PFSK-1 (cell line): ENCODE measurements at regions not wholly inside any gene's neighbourhood (a gene's known extent, or its start where the extent isn't known, plus 50 kb on each side); places are given as distances from the start of the nearest gene placed in this dataset.

Source experiments
- POLR2AphosphoS5 ChIP-seq: IDR thresholded peaks from 2 replicates; pipeline ENCODE4 v1.6.1; 2012; ENCODE audit warnings: low read depth, mild to moderate bottlenecking, control low read depth, low read length, moderate library complexity
- TF ChIP-seq, protein P1 (sequence below), 2 experiments: IDR thresholded peaks; 2 replicates each; pipeline versions ENCODE4 v1.6.1 to v1.8.0; 2011 to 2012; ENCODE audit warnings: low read depth in 2 of 2, low read length in 2 of 2, control low read depth in 1 of 2, inconsistent platforms in 1 of 2, mild to moderate bottlenecking in 1 of 2, moderate library complexity in 1 of 2; ENCODE audit not compliant: insufficient read depth in 1 of 2

DNA sequence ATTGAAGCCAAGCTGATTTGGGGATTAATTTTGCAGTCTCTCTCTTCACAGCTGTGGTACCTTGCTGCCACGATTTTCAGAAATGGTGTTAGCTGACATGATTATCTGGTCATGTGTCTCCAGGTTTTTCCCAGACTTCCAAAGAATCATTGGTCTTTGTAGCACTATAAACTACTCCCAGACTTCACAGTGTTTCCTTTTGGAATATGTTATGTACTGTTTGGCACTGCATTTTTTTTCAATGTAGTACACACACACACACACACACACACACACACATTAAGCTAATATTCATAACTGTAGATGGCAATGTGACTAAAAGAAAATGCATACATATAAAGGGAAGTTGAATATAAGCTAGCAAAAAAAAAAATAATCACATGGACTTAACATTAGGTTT is 856.6 kb upstream of the SPRY2 start:
- TF ChIP-seq, protein P1, sequence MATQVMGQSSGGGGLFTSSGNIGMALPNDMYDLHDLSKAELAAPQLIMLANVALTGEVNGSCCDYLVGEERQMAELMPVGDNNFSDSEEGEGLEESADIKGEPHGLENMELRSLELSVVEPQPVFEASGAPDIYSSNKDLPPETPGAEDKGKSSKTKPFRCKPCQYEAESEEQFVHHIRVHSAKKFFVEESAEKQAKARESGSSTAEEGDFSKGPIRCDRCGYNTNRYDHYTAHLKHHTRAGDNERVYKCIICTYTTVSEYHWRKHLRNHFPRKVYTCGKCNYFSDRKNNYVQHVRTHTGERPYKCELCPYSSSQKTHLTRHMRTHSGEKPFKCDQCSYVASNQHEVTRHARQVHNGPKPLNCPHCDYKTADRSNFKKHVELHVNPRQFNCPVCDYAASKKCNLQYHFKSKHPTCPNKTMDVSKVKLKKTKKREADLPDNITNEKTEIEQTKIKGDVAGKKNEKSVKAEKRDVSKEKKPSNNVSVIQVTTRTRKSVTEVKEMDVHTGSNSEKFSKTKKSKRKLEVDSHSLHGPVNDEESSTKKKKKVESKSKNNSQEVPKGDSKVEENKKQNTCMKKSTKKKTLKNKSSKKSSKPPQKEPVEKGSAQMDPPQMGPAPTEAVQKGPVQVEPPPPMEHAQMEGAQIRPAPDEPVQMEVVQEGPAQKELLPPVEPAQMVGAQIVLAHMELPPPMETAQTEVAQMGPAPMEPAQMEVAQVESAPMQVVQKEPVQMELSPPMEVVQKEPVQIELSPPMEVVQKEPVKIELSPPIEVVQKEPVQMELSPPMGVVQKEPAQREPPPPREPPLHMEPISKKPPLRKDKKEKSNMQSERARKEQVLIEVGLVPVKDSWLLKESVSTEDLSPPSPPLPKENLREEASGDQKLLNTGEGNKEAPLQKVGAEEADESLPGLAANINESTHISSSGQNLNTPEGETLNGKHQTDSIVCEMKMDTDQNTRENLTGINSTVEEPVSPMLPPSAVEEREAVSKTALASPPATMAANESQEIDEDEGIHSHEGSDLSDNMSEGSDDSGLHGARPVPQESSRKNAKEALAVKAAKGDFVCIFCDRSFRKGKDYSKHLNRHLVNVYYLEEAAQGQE (IDR thresholded peaks at IDR 0.05; ENCODE audit: insufficient read depth in 1 of 2, low read depth in 2 of 2, low read length in 2 of 2): no peak
- no peak for TF ChIP-seq POLR2AphosphoS5
